ENCODE measurements at regions not wholly inside any gene's neighbourhood (a gene's known extent, or its start where the extent isn't known, plus 50 kb on each side); places are given as distances from the start of the nearest gene placed in this dataset.
"Not testable (repeated sequence)": the region's sequence is repeated elsewhere in the genome, so short reads cannot be mapped to it uniquely, and the experiment has no call there.

GRCh38 chr14:37870170-37870569, 274.7 kb downstream of the TTC6 start:
- Histone ChIP-seq H3K4me2 (replicated peaks; ENCODE audit: extremely low read depth, low read length, poor library complexity, severe bottlenecking) (no peak overlapping the region), H3K9ac (ENCODE audit: insufficient read depth, low read length, poor library complexity, severe bottlenecking) (no peak overlapping the region), H3K4me1 (ENCODE audit: control insufficient read depth in 1 of 2, insufficient read depth in 2 of 2, low read length in 2 of 2) (no peaks in the 10 kb centered on the region), H3K4me3 (replicated peaks in 1 of 3; ENCODE audit: low read depth in 2 of 3, low read length in 3 of 3) (no peak overlapping the region), H3K9me3 (replicated peaks in 1 of 2; ENCODE audit: control insufficient read depth in 1 of 2, insufficient read depth in 1 of 2, low read length in 2 of 2) (no peaks in the 10 kb centered on the region), H3K79me2 (ENCODE audit: insufficient read depth, low read length) (no peaks in the 10 kb centered on the region), H3K27me3 (ENCODE audit: control insufficient read depth in 2 of 2, insufficient read depth in 2 of 2, low read length in 2 of 2) (no peaks in the 10 kb centered on the region), H3K27ac (ENCODE audit: low read depth in 1 of 2, low read length in 2 of 2) (no peak overlapping the region), H2AFZ (ENCODE audit: insufficient read depth, low read depth, low read length, poor library complexity, severe bottlenecking) (no peak overlapping the region), H4K20me1 (ENCODE audit: insufficient read depth, low read length) (no peaks in the 10 kb centered on the region), H3K36me3 (replicated peaks in 1 of 2; ENCODE audit: control insufficient read depth in 1 of 2, insufficient read depth in 2 of 2, low read length in 2 of 2) (no peaks in the 10 kb centered on the region)
- Mint-ChIP-seq H3K36me3 (no peaks in the 10 kb centered on the region), H3K4me3 (no peak overlapping the region), H3K4me1 (peaks cover 5% of the 10 kb centered on the region), H3K27ac (no peak overlapping the region), H3K27me3 (ENCODE audit: low read depth in 3 of 3) (peaks cover 0 to 4% (median 2%) of the 10 kb centered on the region in 3 donors), H3K9me3 (peaks cover 0 to 3% (median 0%) of the 10 kb centered on the region in 7 donors)
- no peak for TF ChIP-seq CTCF (IDR thresholded peaks at IDR 0.05)
- no peak for DNase-seq
- intact Hi-C loops (cut with micrococcal nuclease): no loop called here
- WGBS (ENCODE audit: insufficient coverage): no CpG with 5 or more reads among the region's 5 CpGs

- no peak overlapping the region for H3K4me3 Mint-ChIP-seq
- H3K27me3 Mint-ChIP-seq (ENCODE audit: low read depth in 3 of 3): peaks cover 0 to 4% (median 2%) of the 10 kb centered on the region in 3 donors
- Histone ChIP-seq H4K20me1 (ENCODE audit: insufficient read depth, low read length) (no peaks in the 10 kb centered on the region), H3K9ac (ENCODE audit: insufficient read depth, low read length, poor library complexity, severe bottlenecking) (no peak overlapping the region), H3K79me2 (ENCODE audit: insufficient read depth, low read length) (no peaks in the 10 kb centered on the region), H3K4me2 (replicated peaks; ENCODE audit: extremely low read depth, low read length, poor library complexity, severe bottlenecking) (no peak overlapping the region), H3K36me3 (replicated peaks in 1 of 2; ENCODE audit: control insufficient read depth in 1 of 2, insufficient read depth in 2 of 2, low read length in 2 of 2) (no peaks in the 10 kb centered on the region), H3K4me1 (ENCODE audit: control insufficient read depth in 1 of 2, insufficient read depth in 2 of 2, low read length in 2 of 2) (no peaks in the 10 kb centered on the region), H3K27me3 (ENCODE audit: control insufficient read depth in 2 of 2, insufficient read depth in 2 of 2, low read length in 2 of 2) (no peaks in the 10 kb centered on the region), H3K4me3 (replicated peaks in 1 of 3; ENCODE audit: low read depth in 2 of 3, low read length in 3 of 3) (no peak overlapping the region), H2AFZ (ENCODE audit: insufficient read depth, low read depth, low read length, poor library complexity, severe bottlenecking) (no peak overlapping the region), H3K27ac (ENCODE audit: low read depth in 1 of 2, low read length in 2 of 2) (no peak overlapping the region), H3K9me3 (replicated peaks in 1 of 2; ENCODE audit: control insufficient read depth in 1 of 2, insufficient read depth in 1 of 2, low read length in 2 of 2) (no peaks in the 10 kb centered on the region)
- intact Hi-C loops (cut with micrococcal nuclease): no loop called here
- peak overlapping the region in 1 of 7 donors; percentile 31 for H3K27ac Mint-ChIP-seq
- peaks cover 0 to 3% (median 0%) of the 10 kb centered on the region in 7 donors for H3K9me3 Mint-ChIP-seq
- no peaks in the 10 kb centered on the region for H3K36me3 Mint-ChIP-seq
- H3K4me1 Mint-ChIP-seq: peaks cover 5% of the 10 kb centered on the region
- no peak for DNase-seq
- 91% methylated on average over 8 of the region's 11 CpGs for WGBS (ENCODE audit: insufficient coverage)
- TF ChIP-seq CTCF (IDR thresholded peaks at IDR 0.05): no peak
These were observed 275.4 kb downstream of the TTC6 start for GRCh38 chr14:37870632-37871346.

- H2AFZ ChIP-seq (ENCODE audit: insufficient read depth, low read depth, low read length, poor library complexity, severe bottlenecking); intact Hi-C loops (cut with micrococcal nuclease); H3K27ac ChIP-seq (ENCODE audit: low read depth in 1 of 2, low read length in 2 of 2); H3K27me3 Mint-ChIP-seq (ENCODE audit: low read depth in 3 of 3); H3K36me3 ChIP-seq (replicated peaks in 1 of 2; ENCODE audit: control insufficient read depth in 1 of 2, insufficient read depth in 2 of 2, low read length in 2 of 2); H3K4me1 ChIP-seq (ENCODE audit: control insufficient read depth in 1 of 2, insufficient read depth in 2 of 2, low read length in 2 of 2); DNase-seq; H3K36me3 Mint-ChIP-seq; H4K20me1 ChIP-seq (ENCODE audit: insufficient read depth, low read length); H3K9ac ChIP-seq (ENCODE audit: insufficient read depth, low read length, poor library complexity, severe bottlenecking); H3K9me3 Mint-ChIP-seq; H3K27me3 ChIP-seq (ENCODE audit: control insufficient read depth in 2 of 2, insufficient read depth in 2 of 2, low read length in 2 of 2); H3K4me1 Mint-ChIP-seq; H3K9me3 ChIP-seq (replicated peaks in 1 of 2; ENCODE audit: control insufficient read depth in 1 of 2, insufficient read depth in 1 of 2, low read length in 2 of 2); H3K4me2 ChIP-seq (replicated peaks; ENCODE audit: extremely low read depth, low read length, poor library complexity, severe bottlenecking); H3K4me3 Mint-ChIP-seq; H3K4me3 ChIP-seq (replicated peaks in 1 of 3; ENCODE audit: low read depth in 2 of 3, low read length in 3 of 3); H3K79me2 ChIP-seq (ENCODE audit: insufficient read depth, low read length): not testable (repeated sequence)
- 90% methylated on average over 2 of the region's 10 CpGs for WGBS (ENCODE audit: insufficient coverage)
- H3K27ac Mint-ChIP-seq: peak overlapping the region in 1 of 7 donors; percentile 50
These were observed 278.6 kb downstream of the TTC6 start for GRCh38 chr14:37874065-37874428.

All from CD14-positive monocyte (primary cell).